ENCODE measurements at regions not wholly inside any gene's neighbourhood (a gene's known extent, or its start where the extent isn't known, plus 50 kb on each side); places are given as distances from the start of the nearest gene placed in this dataset.
"Not testable (repeated sequence)": the region's sequence is repeated elsewhere in the genome, so short reads cannot be mapped to it uniquely, and the experiment has no call there.

DNA sequence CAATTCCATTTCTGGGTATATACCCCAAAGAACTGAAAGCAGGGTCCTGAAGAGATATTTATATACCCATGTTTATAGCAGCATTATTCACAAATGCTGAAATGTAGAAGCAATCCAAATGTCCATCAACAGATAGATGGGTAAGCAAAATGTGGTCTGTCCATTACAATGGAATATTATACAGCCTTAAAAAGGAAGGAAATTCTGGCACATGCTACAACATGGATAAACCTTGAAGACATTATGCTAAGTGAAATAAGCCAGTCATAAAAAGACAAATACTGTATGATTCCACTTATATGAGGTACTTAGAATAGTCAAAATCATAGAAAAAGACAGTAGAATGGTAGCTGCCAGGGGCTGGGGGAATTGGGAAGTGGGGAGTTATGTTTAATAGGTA, 169.4 kb upstream of the MED14 start:
- not testable (repeated sequence) for TF ChIP-seq CTCF, POLR2A, EP300 (IDR thresholded peaks at IDR 0.05)

Measured in upper lobe of left lung (tissue), 4 donors.